Sigmoid colon (tissue), 6 donors: ENCODE measurements at regions not wholly inside any gene's neighbourhood (a gene's known extent, or its start where the extent isn't known, plus 50 kb on each side); places are given as distances from the start of the nearest gene placed in this dataset.
"Not testable (repeated sequence)": the region's sequence is repeated elsewhere in the genome, so short reads cannot be mapped to it uniquely, and the experiment has no call there.

Source experiments
- DNase-seq: peaks from one replicate; pipeline ENCODE4 v3.0.0-alpha.2; 2019
- H3K27ac ChIP-seq, 4 donors: fragments of 200-600 bp; sonication (generic); one replicate each; pipeline ENCODE4 v1.5.1; 2016 to 2019; ENCODE audit warnings: mild to moderate bottlenecking in 1 of 4
- H3K27me3 ChIP-seq, 3 donors: fragments of 200-600 bp; sonication (generic); one replicate each; pipeline ENCODE4 v1.5.1; 2019; ENCODE audit warnings: mild to moderate bottlenecking in 1 of 3
- H3K36me3 ChIP-seq, 4 donors: fragments of 200-600 bp; sonication (generic); one replicate each; pipeline ENCODE4 v1.5.1; 2016 to 2019
- H3K4me1 ChIP-seq, 4 donors: fragments of 200-600 bp; sonication (generic); one replicate each; pipeline ENCODE4 v1.5.1; 2017 to 2019
- H3K4me3 ChIP-seq, 4 donors: fragments of 200-600 bp; sonication (generic); one replicate each; pipeline ENCODE4 v1.5.1; 2017 to 2019; ENCODE audit warnings: mild to moderate bottlenecking in 2 of 4, moderate library complexity in 1 of 4
- H3K9me3 ChIP-seq, 4 donors: fragments of 200-600 bp in 3 of 4; sonication (generic) in 3 of 4; one replicate each; pipeline versions ENCODE4 v1.5.1 to v1.6.1; 2013 to 2019
- EP300 ChIP-seq, 4 donors: sonication (generic); formaldehyde crosslinking; IDR thresholded peaks; one replicate each; pipeline ENCODE4 v1.6.1; 2017; ENCODE audit warnings: antibody characterized with exemption in 4 of 4
- POLR2A ChIP-seq, 2 donors: fragments of 450-650 bp; IDR thresholded peaks; one replicate each; pipeline ENCODE4 v1.6.1; 2016; ENCODE audit warnings: antibody characterized with exemption in 2 of 2, mild to moderate bottlenecking in 2 of 2, moderate library complexity in 2 of 2
- POLR2AphosphoS5 ChIP-seq, 4 donors: sonication (generic); formaldehyde crosslinking; IDR thresholded peaks; one replicate each; pipeline ENCODE4 v1.6.1; 2017; ENCODE audit warnings: antibody characterized with exemption in 4 of 4
- WGBS, 2 donors: extraction: QIAGEN DNeasy Blood & Tissue Kit; methylation state at CpG; one replicate each; pipeline ENCODE4 v1.1.7; 2013; 5-methylcytosine and 5-hydroxymethylcytosine counted together
- intact Hi-C: fragments of 100-400 bp; cut with DNase I; formaldehyde crosslinking; loops from one replicate; pipeline ENCODE4 v1.15.1; 2023
- TF ChIP-seq, protein P1 (sequence below), 4 experiments: fragments of 450-650 bp in 3 of 4; fragments of 200-600 bp in 1 of 4; IDR thresholded peaks; one replicate each; pipeline ENCODE4 v1.5.1; 2016 to 2019; ENCODE audit warnings: antibody characterized with exemption in 4 of 4, mild to moderate bottlenecking in 3 of 4, moderate library complexity in 2 of 4
- donor health status: healthy with polysubstance abuse.
- donor health status: healthy.

DNA sequence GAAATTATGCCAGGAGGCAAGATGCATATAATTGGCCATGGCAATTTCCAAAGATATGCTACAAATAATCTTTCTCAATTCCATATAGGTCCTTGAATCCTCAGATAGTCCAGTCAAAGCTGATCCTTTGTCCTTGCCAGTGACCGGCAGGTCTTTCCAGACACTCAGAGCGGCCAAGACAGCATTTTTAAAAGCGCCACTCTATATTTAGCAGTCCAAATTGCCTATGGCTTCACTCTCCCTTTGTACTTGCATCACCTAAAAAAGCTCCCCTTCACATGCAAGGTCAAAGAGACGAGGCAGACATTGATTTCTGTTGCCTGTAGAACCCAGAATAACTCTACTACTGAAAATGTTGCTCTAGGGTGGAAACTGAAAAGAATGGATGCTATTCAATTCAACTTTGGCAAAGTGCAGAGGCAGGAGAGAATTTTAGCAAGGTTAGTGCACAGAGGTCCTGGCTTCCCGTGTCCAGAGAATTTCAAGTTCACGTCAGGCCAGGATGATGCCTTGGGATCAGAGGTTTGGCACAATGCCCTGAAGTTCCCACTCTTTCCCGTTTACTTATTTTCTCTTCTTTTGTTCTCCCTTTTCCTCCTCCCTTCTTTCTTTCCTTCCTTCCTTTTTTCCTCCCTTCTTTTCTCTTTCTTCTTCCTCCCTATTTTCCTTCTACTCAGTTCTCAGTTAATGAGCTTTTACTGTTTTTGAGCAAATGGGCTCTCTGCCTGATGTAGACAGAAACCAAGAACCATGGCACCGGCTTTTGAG lies 108.5 kb downstream of the KCNK1 start:
- Histone ChIP-seq H3K27ac (no peak overlapping the region), H3K27me3 (no peaks in the 10 kb centered on the region), H3K36me3 (no peaks in the 10 kb centered on the region), H3K4me3 (no peak overlapping the region), H3K9me3 (peaks cover 0 to 8% (median 0%) of the 10 kb centered on the region in 4 donors), H3K4me1 (no peaks in the 10 kb centered on the region)
- no peak for DNase-seq
- WGBS, 2 donors: 80 to 83% methylated on average over 8 of the region's 8 CpGs
- intact Hi-C loops: no loop called here
- TF ChIP-seq EP300 (IDR thresholded peaks at IDR 0.05): no peak
- TF ChIP-seq, protein P1, sequence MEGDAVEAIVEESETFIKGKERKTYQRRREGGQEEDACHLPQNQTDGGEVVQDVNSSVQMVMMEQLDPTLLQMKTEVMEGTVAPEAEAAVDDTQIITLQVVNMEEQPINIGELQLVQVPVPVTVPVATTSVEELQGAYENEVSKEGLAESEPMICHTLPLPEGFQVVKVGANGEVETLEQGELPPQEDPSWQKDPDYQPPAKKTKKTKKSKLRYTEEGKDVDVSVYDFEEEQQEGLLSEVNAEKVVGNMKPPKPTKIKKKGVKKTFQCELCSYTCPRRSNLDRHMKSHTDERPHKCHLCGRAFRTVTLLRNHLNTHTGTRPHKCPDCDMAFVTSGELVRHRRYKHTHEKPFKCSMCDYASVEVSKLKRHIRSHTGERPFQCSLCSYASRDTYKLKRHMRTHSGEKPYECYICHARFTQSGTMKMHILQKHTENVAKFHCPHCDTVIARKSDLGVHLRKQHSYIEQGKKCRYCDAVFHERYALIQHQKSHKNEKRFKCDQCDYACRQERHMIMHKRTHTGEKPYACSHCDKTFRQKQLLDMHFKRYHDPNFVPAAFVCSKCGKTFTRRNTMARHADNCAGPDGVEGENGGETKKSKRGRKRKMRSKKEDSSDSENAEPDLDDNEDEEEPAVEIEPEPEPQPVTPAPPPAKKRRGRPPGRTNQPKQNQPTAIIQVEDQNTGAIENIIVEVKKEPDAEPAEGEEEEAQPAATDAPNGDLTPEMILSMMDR (IDR thresholded peaks at IDR 0.05): no peak
- TF ChIP-seq POLR2AphosphoS5 (IDR thresholded peaks at IDR 0.05): no peak
- no peak for TF ChIP-seq POLR2A (IDR thresholded peaks at IDR 0.05)

DNA sequence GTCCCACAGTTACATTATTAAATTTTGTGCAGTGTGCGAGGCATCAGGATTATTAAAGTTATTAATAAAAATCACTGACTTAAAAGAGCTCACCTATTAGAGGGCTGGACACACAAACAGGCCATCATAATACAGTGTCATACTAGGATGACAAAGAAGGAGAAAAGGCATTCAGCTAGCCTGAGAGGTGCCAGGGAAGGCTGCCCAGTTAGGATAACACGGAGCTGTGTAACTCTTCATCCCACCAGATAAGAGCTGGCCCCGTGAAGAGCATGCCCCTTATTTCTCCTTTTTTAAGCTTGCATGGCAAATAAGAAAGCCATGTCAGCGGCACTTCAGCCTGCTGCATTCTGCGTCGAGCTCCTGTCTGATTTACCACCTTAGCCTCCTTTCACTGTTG lies 109.5 kb downstream of the KCNK1 start:
- no peaks in the 10 kb centered on the region for H3K27me3 ChIP-seq
- 92 to 95% methylated on average over 6 of the region's 6 CpGs for WGBS, 2 donors
- intact Hi-C loops: no loop called here
- no peak overlapping the region for H3K27ac ChIP-seq
- no peaks in the 10 kb centered on the region for H3K4me1 ChIP-seq
- H3K36me3 ChIP-seq: no peaks in the 10 kb centered on the region
- no peak for DNase-seq
- H3K9me3 ChIP-seq: no peaks in the 10 kb centered on the region
- TF ChIP-seq EP300 (IDR thresholded peaks at IDR 0.05): no peak
- no peak for TF ChIP-seq POLR2A (IDR thresholded peaks at IDR 0.05)
- TF ChIP-seq, protein P1 (IDR thresholded peaks at IDR 0.05): no peak
- TF ChIP-seq POLR2AphosphoS5 (IDR thresholded peaks at IDR 0.05): no peak
- no peak overlapping the region for H3K4me3 ChIP-seq

DNA sequence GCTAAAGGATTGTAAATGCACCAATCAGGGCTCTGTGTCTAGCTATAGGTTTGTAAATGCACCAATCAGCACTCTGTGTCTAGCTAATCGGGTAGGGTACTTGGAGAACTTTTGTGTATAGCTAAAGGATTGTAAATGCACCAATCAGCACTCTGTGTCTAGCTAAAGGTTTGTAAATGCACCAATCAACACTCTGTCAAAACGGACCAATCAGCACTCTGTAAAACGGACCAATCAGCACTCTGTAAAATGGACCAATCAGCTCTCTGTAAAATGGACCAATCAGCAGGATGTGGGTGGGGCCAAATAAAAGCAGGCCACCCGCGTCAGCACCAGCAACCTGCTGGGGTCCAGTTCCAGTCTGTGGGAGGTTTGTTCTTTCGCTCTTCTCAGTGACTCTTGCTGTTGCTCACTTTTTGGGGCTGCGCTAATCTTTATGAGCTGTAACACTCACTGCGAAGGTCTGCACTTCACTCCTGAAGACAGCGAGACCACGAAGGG lies 110.3 kb downstream of the KCNK1 start:
- intact Hi-C loops, H3K9me3 ChIP-seq, H3K4me1 ChIP-seq, H3K4me3 ChIP-seq, H3K27me3 ChIP-seq, H3K27ac ChIP-seq, DNase-seq, H3K36me3 ChIP-seq: not testable (repeated sequence)
- WGBS, 2 donors: 90 to 92% methylated on average over 10 of the region's 10 CpGs

DNA sequence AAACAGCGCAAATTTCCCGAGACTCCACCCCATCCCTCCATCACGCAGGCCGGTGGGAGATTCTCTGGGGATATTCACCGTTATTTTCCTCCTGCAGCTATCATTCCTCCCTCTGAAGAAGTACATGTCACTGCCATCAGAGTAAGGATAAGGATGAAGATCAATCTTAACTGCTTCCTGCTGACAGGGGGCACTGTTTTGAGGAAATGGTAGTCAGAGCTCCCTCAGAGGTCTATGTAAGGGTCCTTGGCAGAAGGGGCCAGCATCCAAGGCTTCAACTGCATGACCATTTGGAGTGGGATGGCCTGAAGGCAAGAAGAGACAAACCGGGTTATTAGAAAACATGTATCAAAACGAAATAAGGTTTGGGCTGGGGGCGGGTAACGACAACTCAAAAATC lies 111.5 kb downstream of the KCNK1 start:
- no peaks in the 10 kb centered on the region for H3K27me3 ChIP-seq
- H3K4me3 ChIP-seq: no peak overlapping the region
- 86 to 95% methylated on average over 9 of the region's 9 CpGs for WGBS, 2 donors
- no peak overlapping the region for H3K27ac ChIP-seq
- intact Hi-C loops: no loop called here
- no peaks in the 10 kb centered on the region for H3K9me3 ChIP-seq
- no peaks in the 10 kb centered on the region for H3K36me3 ChIP-seq
- TF ChIP-seq EP300 (IDR thresholded peaks at IDR 0.05): no peak
- TF ChIP-seq, protein P1 (IDR thresholded peaks at IDR 0.05): no peak
- TF ChIP-seq POLR2AphosphoS5 (IDR thresholded peaks at IDR 0.05): no peak
- TF ChIP-seq POLR2A (IDR thresholded peaks at IDR 0.05): no peak
- no peaks in the 10 kb centered on the region for H3K4me1 ChIP-seq
- DNase-seq: no peak

DNA sequence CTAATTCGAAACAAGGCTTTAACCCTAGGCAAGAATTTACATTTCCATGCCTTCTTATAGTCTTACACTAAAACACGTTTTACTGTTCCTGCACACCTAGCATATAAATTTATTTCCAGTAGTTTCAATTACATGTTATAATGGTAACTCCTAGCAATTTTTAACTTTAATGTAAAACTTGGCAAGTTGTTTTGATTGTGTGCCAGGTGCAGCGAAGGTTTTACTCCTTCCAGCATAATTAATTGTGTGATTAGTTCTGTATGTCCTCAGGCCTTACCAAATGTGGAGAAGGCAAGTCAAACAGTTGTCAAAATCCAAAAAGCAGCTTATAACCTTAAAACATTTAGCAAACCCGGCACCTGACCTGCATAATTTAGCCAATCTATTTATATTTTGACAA lies 114.8 kb downstream of the KCNK1 start:
- no peak for TF ChIP-seq POLR2A (IDR thresholded peaks at IDR 0.05)
- TF ChIP-seq POLR2AphosphoS5 (IDR thresholded peaks at IDR 0.05): no peak
- no peak for TF ChIP-seq EP300 (IDR thresholded peaks at IDR 0.05)
- TF ChIP-seq, protein P1 (IDR thresholded peaks at IDR 0.05): no peak
- DNase-seq: no peak
- intact Hi-C loops: no loop called here
- H3K4me1 ChIP-seq: peaks cover 0 to 5% (median 0%) of the 10 kb centered on the region in 4 donors
- H3K9me3 ChIP-seq: no peaks in the 10 kb centered on the region
- H3K27ac ChIP-seq: no peak overlapping the region
- WGBS, 2 donors: 51 to 63% methylated on average over 4 of the region's 4 CpGs
- H3K36me3 ChIP-seq: no peaks in the 10 kb centered on the region
- no peak overlapping the region for H3K4me3 ChIP-seq
- no peaks in the 10 kb centered on the region for H3K27me3 ChIP-seq
